Spinal cord (tissue), 9 donors: ENCODE measurements at regions not wholly inside any gene's neighbourhood (a gene's known extent, or its start where the extent isn't known, plus 50 kb on each side); places are given as distances from the start of the nearest gene placed in this dataset.

Experiments
- DNase-seq, 6 donors: peaks; one replicate each; pipeline versions ENCODE4 v3.0.0 to v3.0.0-alpha.2; 2013 to 2015; ENCODE audit warnings: low spot score in 6 of 6, low read depth in 4 of 6
- H3K27ac ChIP-seq: one replicate; pipeline ENCODE4 v1.5.1; 2013; ENCODE audit warnings: low read depth, low read length, control low read depth
- H3K27me3 ChIP-seq: one replicate; pipeline ENCODE4 v1.6.1; 2013; ENCODE audit warnings: low read length; ENCODE audit not compliant: control insufficient read depth, insufficient read depth
- H3K36me3 ChIP-seq: one replicate; pipeline ENCODE4 v1.6.1; 2013; ENCODE audit warnings: low read length; ENCODE audit not compliant: control insufficient read depth, insufficient read depth
- H3K4me1 ChIP-seq: one replicate; pipeline ENCODE4 v1.6.1; 2013; ENCODE audit warnings: low read length; ENCODE audit not compliant: control insufficient read depth, insufficient read depth
- H3K4me3 ChIP-seq: one replicate; pipeline ENCODE4 v1.5.1; 2013; ENCODE audit warnings: low read depth, low read length, control low read depth
- H3K9me3 ChIP-seq: one replicate; pipeline ENCODE4 v1.6.1; 2013; ENCODE audit warnings: low read length; ENCODE audit not compliant: control insufficient read depth, insufficient read depth
- WGBS: methylation state at CpG from one replicate; pipeline ENCODE4 v1.1.5; 2013; ENCODE audit warnings: missing lambda C conversion rate; ENCODE audit not compliant: insufficient coverage; 5-methylcytosine and 5-hydroxymethylcytosine counted together
- donor health status: healthy.

DNA sequence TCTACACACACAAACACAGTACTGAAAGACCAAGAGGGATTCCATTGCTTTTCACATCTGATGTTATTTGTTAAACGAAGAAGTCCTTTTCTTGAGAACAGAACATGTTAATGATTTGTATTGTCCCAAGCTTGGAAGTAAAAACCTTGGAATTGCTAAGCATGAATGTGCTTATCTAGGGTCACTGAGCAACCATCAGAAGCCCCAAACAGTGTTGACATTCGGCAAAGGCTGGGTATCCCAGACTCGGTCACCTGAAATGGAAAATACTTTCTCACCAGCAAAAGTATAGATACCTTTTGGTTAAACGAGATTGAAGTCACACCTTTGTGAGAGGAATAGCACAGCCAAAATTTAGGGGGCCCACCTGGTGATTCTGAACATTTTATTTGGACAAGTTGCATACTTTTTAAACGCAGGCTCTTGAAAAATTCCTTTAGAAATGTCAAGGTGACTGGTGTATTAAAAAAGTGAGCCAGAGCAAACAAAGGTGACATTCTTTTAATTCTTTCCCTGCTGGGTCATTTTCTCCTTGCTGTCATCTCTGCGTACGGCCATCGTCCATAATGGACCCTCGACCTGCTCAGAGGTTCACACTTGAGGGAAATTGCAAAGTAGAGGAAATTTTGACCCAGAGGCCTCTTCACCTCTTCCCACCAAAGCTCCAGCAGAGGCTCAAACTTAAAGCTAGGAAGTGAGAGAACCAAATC lies 95.8 kb upstream of the FOXA2 start:
- Histone ChIP-seq H3K4me3 (no peak overlapping the region), H3K27me3 (peaks cover 2% of the 10 kb centered on the region), H3K9me3 (no peaks in the 10 kb centered on the region), H3K4me1 (no peaks in the 10 kb centered on the region), H3K27ac (no peak overlapping the region), H3K36me3 (no peaks in the 10 kb centered on the region)
- DNase-seq: no peak
- WGBS: 72% methylated on average over 2 of the region's 9 CpGs

DNA sequence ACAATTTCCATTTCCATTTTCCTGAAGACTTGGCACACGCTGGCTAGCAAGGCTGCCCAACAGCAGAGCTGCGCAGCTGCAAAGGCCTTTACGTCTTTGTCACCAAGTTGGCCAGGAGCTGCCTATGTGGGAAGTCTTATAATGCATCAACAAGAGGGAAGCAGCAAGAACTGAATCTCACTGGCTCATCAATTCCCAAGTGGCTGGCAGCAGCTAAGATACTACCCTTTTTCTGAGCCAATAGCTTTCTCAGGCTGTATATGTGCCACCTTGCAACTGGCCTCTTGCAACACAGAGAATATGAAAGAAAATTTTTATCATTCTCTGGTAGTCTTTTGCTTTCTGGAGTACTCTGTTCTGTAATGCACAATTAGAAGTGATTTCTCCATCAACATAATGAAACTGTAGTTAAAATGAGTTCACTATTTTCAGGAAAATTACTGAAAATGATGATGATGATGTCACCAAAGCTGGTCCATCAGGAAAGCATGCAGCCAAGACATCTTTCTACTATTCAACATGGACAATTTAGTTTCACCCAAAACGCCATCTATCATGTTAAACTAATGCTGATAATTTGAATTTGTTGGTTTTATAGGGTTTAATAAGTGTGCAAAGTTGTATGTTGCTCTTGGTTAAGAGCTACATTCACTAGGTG lies 97.3 kb upstream of the FOXA2 start:
- 43% methylated on average over 3 of the region's 4 CpGs for WGBS
- no peaks in the 10 kb centered on the region for H3K36me3 ChIP-seq

DNA sequence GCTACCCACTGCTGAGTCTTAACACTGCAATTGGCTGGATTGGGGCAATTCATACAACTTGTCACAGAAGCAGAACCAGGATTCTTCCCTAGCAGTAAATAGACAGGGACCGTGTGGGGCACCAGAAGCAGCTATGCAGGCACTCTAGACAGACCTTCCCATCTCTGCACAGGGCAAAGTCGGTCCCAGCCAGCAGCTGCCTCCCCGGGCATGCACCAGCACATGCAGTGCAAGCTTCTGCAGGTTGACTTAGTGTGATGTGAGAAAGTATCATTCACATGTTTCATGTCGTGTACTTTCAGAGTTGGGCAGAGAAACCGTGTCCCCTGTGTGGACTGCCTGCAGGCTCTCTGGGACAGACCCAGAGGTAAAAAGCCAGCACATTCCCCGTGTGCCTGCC lies 98.0 kb upstream of the FOXA2 start:
- H3K27ac ChIP-seq: no peak overlapping the region
- DNase-seq: no peak
- peaks cover 2% of the 10 kb centered on the region for H3K27me3 ChIP-seq
- H3K4me3 ChIP-seq: no peak overlapping the region
- H3K9me3 ChIP-seq: no peaks in the 10 kb centered on the region
- peaks cover 4% of the 10 kb centered on the region for H3K4me1 ChIP-seq
- WGBS: 79% methylated on average over 6 of the region's 6 CpGs
- no peaks in the 10 kb centered on the region for H3K36me3 ChIP-seq

More for the DNA sequence above, 97.3 kb upstream of the FOXA2 start:
- Histone ChIP-seq H3K27ac (no peak overlapping the region), H3K27me3 (peaks cover 2% of the 10 kb centered on the region), H3K9me3 (no peaks in the 10 kb centered on the region), H3K4me3 (no peak overlapping the region), H3K4me1 (peaks cover 4% of the 10 kb centered on the region)
- DNase-seq: peak in 1 of 6 donors; percentile 24

DNA sequence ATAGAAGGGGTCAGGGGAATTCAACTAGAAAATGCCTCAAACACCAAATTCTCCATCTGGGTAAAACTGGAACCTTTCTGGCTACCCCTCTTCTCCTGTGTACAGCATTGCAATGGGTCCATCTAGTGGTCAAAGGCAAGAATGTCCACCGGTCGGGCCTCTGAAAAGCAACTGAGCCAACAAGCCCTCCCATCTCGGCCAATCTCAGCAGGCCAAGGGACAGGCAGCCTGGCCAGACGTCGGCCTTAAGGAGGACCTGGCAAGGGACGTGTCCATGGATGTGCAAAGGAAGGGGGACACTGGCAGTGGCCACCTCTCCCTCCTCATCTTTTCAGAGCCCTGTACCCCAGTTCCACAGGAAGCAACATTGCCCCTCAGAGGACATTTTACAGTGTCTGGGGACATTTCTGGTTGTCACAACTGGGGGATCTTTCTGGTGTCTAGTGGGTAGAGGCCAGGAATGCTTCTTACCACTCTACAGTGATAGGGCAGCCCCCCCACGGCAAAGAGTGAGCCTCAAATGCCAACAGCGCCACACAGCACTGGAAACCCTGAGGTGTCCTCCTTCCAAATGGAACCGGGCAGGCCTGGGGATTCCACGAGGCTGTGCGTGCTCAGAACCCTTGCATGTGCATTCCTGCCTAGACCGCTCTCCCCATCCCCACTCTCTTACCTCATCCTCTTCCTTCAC lies 99.8 kb upstream of the FOXA2 start:
- peaks cover 4% of the 10 kb centered on the region for H3K4me1 ChIP-seq
- 57% methylated on average over 9 of the region's 12 CpGs for WGBS
- peak; percentile 59 to 94 (median 69) for DNase-seq
- H3K9me3 ChIP-seq: no peaks in the 10 kb centered on the region
- H3K27me3 ChIP-seq: peaks cover 2% of the 10 kb centered on the region
- no peak overlapping the region for H3K4me3 ChIP-seq
- H3K27ac ChIP-seq: no peak overlapping the region
- H3K36me3 ChIP-seq: no peaks in the 10 kb centered on the region

DNA sequence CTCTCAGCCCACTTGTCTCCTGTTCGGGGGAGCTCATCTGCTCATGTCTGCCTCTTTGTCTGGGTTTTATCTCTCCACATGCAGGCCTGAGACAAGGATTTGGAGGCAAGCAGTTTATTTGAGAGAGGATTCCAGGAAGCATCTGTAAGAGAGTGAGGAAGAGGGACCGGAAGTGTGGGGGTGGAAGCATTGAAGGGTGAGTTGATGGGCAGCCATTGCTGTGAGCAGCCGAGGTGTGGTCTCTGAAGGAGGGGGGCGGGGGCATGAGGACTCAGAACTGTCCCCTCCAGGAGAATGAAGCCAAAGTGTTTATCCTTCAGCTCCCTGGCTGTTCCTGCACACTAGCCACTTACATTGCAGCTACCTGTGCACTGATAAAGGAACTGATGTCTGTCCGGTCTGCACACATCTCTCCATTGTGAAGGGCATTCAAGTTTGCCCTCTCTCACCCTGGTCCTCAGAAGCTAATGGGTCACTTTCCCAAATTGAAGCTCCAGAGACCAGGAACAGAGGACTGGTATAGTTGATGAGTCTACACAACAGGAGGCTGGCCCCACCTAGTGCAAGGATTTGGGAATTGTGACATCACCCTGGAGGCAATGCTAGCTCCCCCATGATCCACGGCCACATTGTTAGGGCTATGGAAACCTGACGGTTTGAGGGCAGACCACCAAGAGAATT lies 100.5 kb upstream of the FOXA2 start:
- Histone ChIP-seq H3K4me3 (no peak overlapping the region), H3K36me3 (no peaks in the 10 kb centered on the region), H3K4me1 (peaks cover 4% of the 10 kb centered on the region), H3K27me3 (peaks cover 2% of the 10 kb centered on the region), H3K27ac (no peak overlapping the region), H3K9me3 (no peaks in the 10 kb centered on the region)
- peak in 1 of 6 donors; percentile 12 for DNase-seq
- 78% methylated on average over 4 of the region's 7 CpGs for WGBS

DNA sequence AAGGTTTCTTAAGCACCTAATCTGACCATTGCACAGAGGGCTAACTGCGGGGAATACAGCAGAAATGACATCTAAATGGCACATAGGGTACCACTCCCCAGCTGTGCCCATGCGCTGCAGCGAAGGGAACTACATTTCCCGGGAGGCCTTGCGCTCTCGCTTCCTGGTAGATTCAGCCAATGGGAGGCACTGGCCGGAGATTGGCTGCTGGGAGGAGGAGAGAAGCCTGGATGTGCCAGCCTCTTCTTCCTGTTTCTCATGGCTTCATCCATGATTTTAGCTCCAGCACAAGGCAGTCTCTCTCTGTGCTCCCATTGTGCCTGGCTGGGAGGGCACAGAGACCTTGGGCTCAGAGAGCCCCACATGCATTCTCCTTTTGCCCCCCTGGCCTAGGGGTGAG lies 101.7 kb upstream of the FOXA2 start:
- 9% methylated on average over 6 of the region's 7 CpGs for WGBS
- no peak overlapping the region for H3K27ac ChIP-seq
- no peak overlapping the region for H3K4me3 ChIP-seq
- H3K9me3 ChIP-seq: no peaks in the 10 kb centered on the region
- peaks cover 4% of the 10 kb centered on the region for H3K4me1 ChIP-seq
- no peaks in the 10 kb centered on the region for H3K36me3 ChIP-seq
- H3K27me3 ChIP-seq: peaks cover 2% of the 10 kb centered on the region
- DNase-seq: peak in 5 of 6 donors; percentile 39 to 96 (median 51)

DNA sequence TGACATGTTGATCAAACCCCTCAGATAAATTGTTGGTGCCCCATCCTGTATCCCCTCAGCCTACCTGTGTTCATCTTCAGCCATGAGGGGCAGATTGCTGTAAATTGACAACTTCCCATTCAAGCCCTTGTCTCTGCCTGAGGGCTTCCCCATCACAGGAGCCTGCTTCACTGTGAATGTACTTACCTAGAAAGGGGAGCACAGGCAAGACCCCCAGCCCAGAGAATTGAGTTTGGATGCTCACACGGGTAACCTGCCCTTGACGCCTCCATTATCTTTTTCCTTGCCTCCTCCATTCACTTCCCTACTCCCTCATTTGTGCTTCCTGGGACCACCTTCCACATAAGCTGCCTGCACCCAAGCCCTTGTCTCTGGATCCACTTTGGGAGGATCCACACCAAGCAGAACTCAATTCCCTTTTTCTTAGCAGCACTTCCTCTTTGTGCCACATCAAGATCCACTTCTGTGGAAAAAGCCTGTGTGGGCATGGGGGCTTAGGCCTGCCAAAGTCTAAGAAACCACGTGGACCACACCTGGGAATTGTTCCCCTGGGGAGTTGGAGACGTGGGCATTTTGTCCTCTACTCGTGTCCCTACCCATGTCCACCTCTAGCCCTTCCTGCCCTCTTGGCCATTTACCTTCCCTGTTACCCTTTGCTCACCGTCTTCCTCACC lies 103.4 kb upstream of the FOXA2 start:
- no peak for DNase-seq
- Histone ChIP-seq H3K27ac (no peak overlapping the region), H3K27me3 (no peaks in the 10 kb centered on the region), H3K4me1 (peaks cover 14% of the 10 kb centered on the region), H3K36me3 (no peaks in the 10 kb centered on the region), H3K4me3 (no peak overlapping the region), H3K9me3 (no peaks in the 10 kb centered on the region)
- whole genome bisulfite sequencing: 81% methylated on average over 6 of the region's 6 CpGs

DNA sequence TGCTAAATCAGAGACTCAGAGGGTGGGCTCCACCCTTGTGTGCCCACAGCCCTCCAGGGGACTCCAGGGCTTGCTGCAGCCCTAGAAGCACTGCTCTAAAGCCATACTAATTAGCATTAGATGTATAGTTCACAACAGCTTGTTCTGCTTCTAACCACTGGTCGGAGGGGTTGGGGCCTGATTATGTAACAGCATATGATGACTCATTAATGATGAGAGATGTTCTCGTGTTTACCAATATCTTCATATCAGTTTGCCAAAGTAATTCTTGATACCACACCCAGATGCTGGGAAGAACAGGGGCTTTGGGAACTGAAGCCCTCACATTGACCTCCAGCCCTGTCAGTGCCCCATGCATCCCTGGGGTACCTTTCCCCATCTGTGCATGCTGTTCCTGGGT lies 104.1 kb upstream of the FOXA2 start:
- no peak for DNase-seq
- no peaks in the 10 kb centered on the region for H3K9me3 ChIP-seq
- no peaks in the 10 kb centered on the region for H3K36me3 ChIP-seq
- H3K4me1 ChIP-seq: peaks cover 14% of the 10 kb centered on the region
- no peak overlapping the region for H3K27ac ChIP-seq
- no peaks in the 10 kb centered on the region for H3K27me3 ChIP-seq
- no CpG with 5 or more reads among the region's 2 CpGs for WGBS
- H3K4me3 ChIP-seq: no peak overlapping the region

DNA sequence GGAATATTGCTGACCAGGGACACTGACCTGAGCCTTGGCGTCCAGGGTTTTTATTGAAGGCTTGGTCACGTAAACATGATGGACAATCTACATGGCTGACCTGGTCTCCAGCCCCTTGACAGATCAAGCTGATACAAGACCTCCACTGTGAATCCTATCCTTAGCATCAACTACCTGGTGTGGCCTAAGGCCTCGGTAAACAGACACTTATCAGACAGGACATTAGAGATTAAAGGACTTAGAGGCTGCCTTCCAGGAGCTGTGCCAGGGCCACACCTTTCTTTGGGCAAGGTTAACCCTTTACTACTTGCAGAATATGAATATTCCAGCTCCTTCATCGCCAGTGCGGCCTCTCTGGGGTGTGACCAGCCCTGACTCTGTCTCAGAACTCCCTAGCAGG lies 104.9 kb upstream of the FOXA2 start:
- Histone ChIP-seq H3K4me3 (no peak overlapping the region), H3K9me3 (no peaks in the 10 kb centered on the region), H3K4me1 (peaks cover 14% of the 10 kb centered on the region), H3K27me3 (no peaks in the 10 kb centered on the region), H3K36me3 (no peaks in the 10 kb centered on the region), H3K27ac (no peak overlapping the region)
- DNase-seq: no peak
- WGBS: 94% methylated on average over 5 of the region's 5 CpGs
